ENCODE measurements at regions not wholly inside any gene's neighbourhood (a gene's known extent, or its start where the extent isn't known, plus 50 kb on each side); places are given as distances from the start of the nearest gene placed in this dataset.

- no peak overlapping the region for H3K4me3 ChIP-seq (ENCODE audit: low read depth, low read length)
- no peak for TF ChIP-seq CTCF (IDR thresholded peaks at IDR 0.05; ENCODE audit: low read depth, low read length)
- in situ Hi-C loops (cut with HindIII; ENCODE audit: low sequenced_read_pairs): no loop called here
- DNase-seq (ENCODE audit: low read depth, low spot score): no peak
Observed at GRCh38 chr1:218917656-218918055, 256.0 kb upstream of the LYPLAL1 start.

GRCh38 chr1:218925777-218926176 is 247.9 kb upstream of the LYPLAL1 start:
- no peak for DNase-seq (ENCODE audit: low read depth, low spot score)
- in situ Hi-C loops (cut with HindIII; ENCODE audit: low sequenced_read_pairs): no loop called here
- no peak overlapping the region for H3K4me3 ChIP-seq (ENCODE audit: low read depth, low read length)
- TF ChIP-seq CTCF (IDR thresholded peaks at IDR 0.05; ENCODE audit: low read depth, low read length): no peak

GRCh38 chr1:218926631-218927030 is 247.0 kb upstream of the LYPLAL1 start:
- in situ Hi-C loops (cut with HindIII; ENCODE audit: low sequenced_read_pairs): no loop called here
- no peak overlapping the region for H3K4me3 ChIP-seq (ENCODE audit: low read depth, low read length)
- no peak for DNase-seq (ENCODE audit: low read depth, low spot score)
- no peak for TF ChIP-seq CTCF (IDR thresholded peaks at IDR 0.05; ENCODE audit: low read depth, low read length)

- no peak for TF ChIP-seq CTCF (IDR thresholded peaks at IDR 0.05; ENCODE audit: low read depth, low read length)
- no peak for DNase-seq (ENCODE audit: low read depth, low spot score)
- H3K4me3 ChIP-seq (ENCODE audit: low read depth, low read length): no peak overlapping the region
- in situ Hi-C loops (cut with HindIII; ENCODE audit: low sequenced_read_pairs): no loop called here
Observed at GRCh38 chr1:218930000-218930399, 243.7 kb upstream of the LYPLAL1 start.

GRCh38 chr1:218930472-218931241 is 243.0 kb upstream of the LYPLAL1 start:
- DNase-seq (ENCODE audit: low read depth, low spot score): peak; percentile 22
- H3K4me3 ChIP-seq (ENCODE audit: low read depth, low read length): no peak overlapping the region
- in situ Hi-C loops (cut with HindIII; ENCODE audit: low sequenced_read_pairs): no loop called here
- no peak for TF ChIP-seq CTCF (IDR thresholded peaks at IDR 0.05; ENCODE audit: low read depth, low read length)

GRCh38 chr1:218931324-218931723 is 242.4 kb upstream of the LYPLAL1 start:
- in situ Hi-C loops (cut with HindIII; ENCODE audit: low sequenced_read_pairs): no loop called here
- TF ChIP-seq CTCF (IDR thresholded peaks at IDR 0.05; ENCODE audit: low read depth, low read length): no peak
- no peak for DNase-seq (ENCODE audit: low read depth, low spot score)
- no peak overlapping the region for H3K4me3 ChIP-seq (ENCODE audit: low read depth, low read length)

All from astrocyte of the spinal cord (primary cell).